ENCODE measurements at regions not wholly inside any gene's neighbourhood (a gene's known extent, or its start where the extent isn't known, plus 50 kb on each side); places are given as distances from the start of the nearest gene placed in this dataset.

DNA sequence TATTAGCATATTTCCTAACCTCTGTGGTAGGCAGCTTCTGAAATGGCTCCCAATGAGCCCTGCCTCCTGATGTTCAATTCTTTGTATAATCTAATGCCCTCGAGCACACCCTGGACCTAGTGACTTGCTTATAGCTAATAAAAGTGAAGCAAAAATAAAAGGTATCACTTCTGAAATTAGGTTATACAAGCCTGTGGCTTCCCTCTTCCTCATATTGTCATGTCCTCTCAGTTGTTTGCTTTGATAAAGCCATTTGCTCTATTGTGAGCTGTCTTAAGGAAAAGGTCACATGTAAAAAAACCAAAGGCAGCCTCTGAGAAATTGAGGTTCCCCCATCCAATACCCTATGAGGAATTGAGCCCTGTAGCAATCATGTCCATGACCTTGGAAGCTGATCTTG, 442.1 kb upstream of the ADGRB3 start:
- TF ChIP-seq, protein P1, sequence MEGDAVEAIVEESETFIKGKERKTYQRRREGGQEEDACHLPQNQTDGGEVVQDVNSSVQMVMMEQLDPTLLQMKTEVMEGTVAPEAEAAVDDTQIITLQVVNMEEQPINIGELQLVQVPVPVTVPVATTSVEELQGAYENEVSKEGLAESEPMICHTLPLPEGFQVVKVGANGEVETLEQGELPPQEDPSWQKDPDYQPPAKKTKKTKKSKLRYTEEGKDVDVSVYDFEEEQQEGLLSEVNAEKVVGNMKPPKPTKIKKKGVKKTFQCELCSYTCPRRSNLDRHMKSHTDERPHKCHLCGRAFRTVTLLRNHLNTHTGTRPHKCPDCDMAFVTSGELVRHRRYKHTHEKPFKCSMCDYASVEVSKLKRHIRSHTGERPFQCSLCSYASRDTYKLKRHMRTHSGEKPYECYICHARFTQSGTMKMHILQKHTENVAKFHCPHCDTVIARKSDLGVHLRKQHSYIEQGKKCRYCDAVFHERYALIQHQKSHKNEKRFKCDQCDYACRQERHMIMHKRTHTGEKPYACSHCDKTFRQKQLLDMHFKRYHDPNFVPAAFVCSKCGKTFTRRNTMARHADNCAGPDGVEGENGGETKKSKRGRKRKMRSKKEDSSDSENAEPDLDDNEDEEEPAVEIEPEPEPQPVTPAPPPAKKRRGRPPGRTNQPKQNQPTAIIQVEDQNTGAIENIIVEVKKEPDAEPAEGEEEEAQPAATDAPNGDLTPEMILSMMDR (IDR thresholded peaks at IDR 0.05; ENCODE audit: low read depth, low read length): no peak
- TF ChIP-seq EZH2phosphoT487 (IDR thresholded peaks at IDR 0.05; ENCODE audit: low read depth): no peak
